Right atrium auricular region (tissue), 2 donors: ENCODE measurements at regions not wholly inside any gene's neighbourhood (a gene's known extent, or its start where the extent isn't known, plus 50 kb on each side); places are given as distances from the start of the nearest gene placed in this dataset.

Experiments
- DNase-seq: peaks from one replicate; pipeline ENCODE4 v3.0.0-alpha.2; 2019; ENCODE audit warnings: low spot score
- H3K27ac ChIP-seq, 2 donors: fragments of 200-600 bp; sonication (generic); 1 replicate in 1 of 2; 2 replicates in 1 of 2; pipeline ENCODE4 v1.5.1; 2016 to 2019
- H3K27me3 ChIP-seq, 2 donors: fragments of 200-600 bp; sonication (generic); one replicate each; pipeline versions ENCODE4 v1.5.1 to v1.6.0; 2017 to 2019
- H3K36me3 ChIP-seq: fragments of 200-600 bp; sonication (generic); one replicate; pipeline ENCODE4 v1.5.1; 2016
- H3K4me1 ChIP-seq, 2 donors: fragments of 200-600 bp; sonication (generic); one replicate each; pipeline versions ENCODE4 v1.5.1 to v1.6.0; 2017 to 2019
- H3K4me3 ChIP-seq, 2 donors: fragments of 200-600 bp; sonication (generic); 1 replicate in 1 of 2; 2 replicates in 1 of 2; pipeline ENCODE4 v1.5.1; 2017 to 2019; ENCODE audit warnings: mild to moderate bottlenecking in 1 of 2, moderate library complexity in 1 of 2
- H3K9me3 ChIP-seq, 2 donors: fragments of 200-600 bp; sonication (generic); one replicate each; pipeline ENCODE4 v1.5.1; 2019
- CTCF ChIP-seq, 2 donors: fragments of 200-600 bp; sonication (generic); IDR thresholded peaks; one replicate each; pipeline ENCODE4 v1.5.1; 2019; ENCODE audit warnings: antibody characterized with exemption in 2 of 2

GRCh38 chr3:80308637-80309036, 540.8 kb upstream of the ROBO1 start:
- no peak overlapping the region for H3K4me3 ChIP-seq
- no peak for TF ChIP-seq CTCF (IDR thresholded peaks at IDR 0.05)
- no peaks in the 10 kb centered on the region for H3K36me3 ChIP-seq
- no peaks in the 10 kb centered on the region for H3K4me1 ChIP-seq
- no peak for DNase-seq
- H3K27ac ChIP-seq = no peak overlapping the region
- no peaks in the 10 kb centered on the region for H3K9me3 ChIP-seq
- H3K27me3 ChIP-seq = no peaks in the 10 kb centered on the region

- TF ChIP-seq CTCF (IDR thresholded peaks at IDR 0.05) = no peak
- no peak for DNase-seq
- no peaks in the 10 kb centered on the region for H3K36me3 ChIP-seq
- H3K27me3 ChIP-seq = no peaks in the 10 kb centered on the region
- no peak overlapping the region for H3K27ac ChIP-seq
- H3K4me1 ChIP-seq = no peaks in the 10 kb centered on the region
- no peak overlapping the region for H3K4me3 ChIP-seq
- no peaks in the 10 kb centered on the region for H3K9me3 ChIP-seq
These were observed 540.0 kb upstream of the ROBO1 start for GRCh38 chr3:80307844-80308243.

GRCh38 chr3:80297720-80298119, 529.9 kb upstream of the ROBO1 start:
- TF ChIP-seq CTCF (IDR thresholded peaks at IDR 0.05) = no peak
- Histone ChIP-seq H3K27me3 (no peaks in the 10 kb centered on the region), H3K4me1 (no peaks in the 10 kb centered on the region), H3K27ac (no peak overlapping the region), H3K9me3 (no peaks in the 10 kb centered on the region), H3K4me3 (no peak overlapping the region), H3K36me3 (no peaks in the 10 kb centered on the region)
- no peak for DNase-seq

- no peaks in the 10 kb centered on the region for H3K4me1 ChIP-seq
- no peak for TF ChIP-seq CTCF (IDR thresholded peaks at IDR 0.05)
- no peak for DNase-seq
These were observed 517.6 kb upstream of the ROBO1 start for GRCh38 chr3:80285388-80285787.

GRCh38 chr3:80283783-80284182, 516.0 kb upstream of the ROBO1 start:
- no peak for TF ChIP-seq CTCF (IDR thresholded peaks at IDR 0.05)
- no peaks in the 10 kb centered on the region for H3K27me3 ChIP-seq
- H3K4me3 ChIP-seq = no peak overlapping the region
- H3K4me1 ChIP-seq = no peaks in the 10 kb centered on the region
- no peak overlapping the region for H3K27ac ChIP-seq
- H3K9me3 ChIP-seq = no peaks in the 10 kb centered on the region
- H3K36me3 ChIP-seq = no peaks in the 10 kb centered on the region
- DNase-seq = no peak

More at GRCh38 chr3:80285388-80285787, 517.6 kb upstream of the ROBO1 start:
- no peaks in the 10 kb centered on the region for H3K9me3 ChIP-seq
- no peaks in the 10 kb centered on the region for H3K36me3 ChIP-seq
- no peak overlapping the region for H3K4me3 ChIP-seq
- no peaks in the 10 kb centered on the region for H3K27me3 ChIP-seq
- H3K27ac ChIP-seq = no peak overlapping the region

GRCh38 chr3:80278056-80278455, 510.3 kb upstream of the ROBO1 start:
- no peak for DNase-seq
- Histone ChIP-seq H3K4me3 (no peak overlapping the region), H3K27ac (no peak overlapping the region)

More at GRCh38 chr3:80278056-80278455, 510.3 kb upstream of the ROBO1 start:
- no peaks in the 10 kb centered on the region for H3K4me1 ChIP-seq
- H3K9me3 ChIP-seq = no peaks in the 10 kb centered on the region
- no peaks in the 10 kb centered on the region for H3K27me3 ChIP-seq
- no peak for TF ChIP-seq CTCF (IDR thresholded peaks at IDR 0.05)
- H3K36me3 ChIP-seq = no peaks in the 10 kb centered on the region
